ENCODE measurements at regions not wholly inside any gene's neighbourhood (a gene's known extent, or its start where the extent isn't known, plus 50 kb on each side); places are given as distances from the start of the nearest gene placed in this dataset.

- no peak for DNase-seq
These were observed 98.3 kb downstream of the LRRC74A start for GRCh38 chr14:76924371-76925096.

- no peak for DNase-seq
These were observed 97.5 kb downstream of the LRRC74A start for GRCh38 chr14:76923431-76924370.

GRCh38 chr14:76922584-76922983 lies 96.4 kb downstream of the LRRC74A start:
- DNase-seq = no peak

- DNase-seq = no peak
These were observed 95.9 kb downstream of the LRRC74A start for GRCh38 chr14:76922092-76922491.

- DNase-seq = no peak
These were observed 94.8 kb downstream of the LRRC74A start for GRCh38 chr14:76921088-76921399.

- no peak for DNase-seq
These were observed 94.3 kb downstream of the LRRC74A start for GRCh38 chr14:76920331-76921087.

GRCh38 chr14:76919431-76920330 lies 93.5 kb downstream of the LRRC74A start:
- peak; percentile 27 for DNase-seq
